Mononuclear cell (primary cell): ENCODE measurements at regions not wholly inside any gene's neighbourhood (a gene's known extent, or its start where the extent isn't known, plus 50 kb on each side); places are given as distances from the start of the nearest gene placed in this dataset.
"Not testable (repeated sequence)": the region's sequence is repeated elsewhere in the genome, so short reads cannot be mapped to it uniquely, and the experiment has no call there.

ENCODE experiments used
- H3K27me3 ChIP-seq: 2 replicates; pipeline ENCODE4 v1.6.0; 2011; ENCODE audit warnings: low read length, control low read depth; ENCODE audit not compliant: insufficient read depth
- H3K4me1 ChIP-seq: 2 replicates; pipeline ENCODE4 v1.5.1; 2011; ENCODE audit warnings: mild to moderate bottlenecking, low read length, control low read depth; ENCODE audit not compliant: insufficient read depth
- H3K4me3 ChIP-seq: 2 replicates; pipeline ENCODE4 v1.5.1; 2011; ENCODE audit warnings: mild to moderate bottlenecking, low read length, moderate library complexity
- H3K9me3 ChIP-seq: 2 replicates; pipeline ENCODE4 v1.5.1; 2011; ENCODE audit warnings: low read depth, mild to moderate bottlenecking, control low read depth, low read length

- no peaks in the 10 kb centered on the region for H3K27me3 ChIP-seq
- H3K4me1 ChIP-seq: no peaks in the 10 kb centered on the region
- H3K9me3 ChIP-seq: no peaks in the 10 kb centered on the region
- no peak overlapping the region for H3K4me3 ChIP-seq
These were observed 66.6 kb upstream of the ZNF479 start for GRCh38 chr7:57198801-57199200.

GRCh38 chr7:57199252-57199651 lies 67.0 kb upstream of the ZNF479 start:
- no peaks in the 10 kb centered on the region for H3K9me3 ChIP-seq

GRCh38 chr7:57201021-57201894 lies 69.0 kb upstream of the ZNF479 start:
- no peaks in the 10 kb centered on the region for H3K4me1 ChIP-seq
- H3K9me3 ChIP-seq: no peaks in the 10 kb centered on the region
- no peak overlapping the region for H3K4me3 ChIP-seq
- H3K27me3 ChIP-seq: no peaks in the 10 kb centered on the region

More at GRCh38 chr7:57199252-57199651, 67.0 kb upstream of the ZNF479 start:
- Histone ChIP-seq H3K4me1 (no peaks in the 10 kb centered on the region), H3K27me3 (no peaks in the 10 kb centered on the region), H3K4me3 (no peak overlapping the region)

- Histone ChIP-seq H3K27me3 (no peaks in the 10 kb centered on the region), H3K9me3 (no peaks in the 10 kb centered on the region), H3K4me1 (no peaks in the 10 kb centered on the region), H3K4me3 (no peak overlapping the region)
These were observed 69.6 kb upstream of the ZNF479 start for GRCh38 chr7:57201895-57202210.

GRCh38 chr7:57202274-57202673 lies 70.0 kb upstream of the ZNF479 start:
- no peaks in the 10 kb centered on the region for H3K9me3 ChIP-seq

GRCh38 chr7:57203161-57203791 lies 71.0 kb upstream of the ZNF479 start:
- Histone ChIP-seq H3K4me3 (no peak overlapping the region), H3K9me3 (no peaks in the 10 kb centered on the region), H3K27me3 (no peaks in the 10 kb centered on the region), H3K4me1 (no peaks in the 10 kb centered on the region)

More at GRCh38 chr7:57202274-57202673, 70.0 kb upstream of the ZNF479 start:
- no peaks in the 10 kb centered on the region for H3K27me3 ChIP-seq
- no peaks in the 10 kb centered on the region for H3K4me1 ChIP-seq
- H3K4me3 ChIP-seq: no peak overlapping the region

- not testable (repeated sequence) for H3K4me1 ChIP-seq, H3K9me3 ChIP-seq, H3K4me3 ChIP-seq, H3K27me3 ChIP-seq
These were observed 71.6 kb upstream of the ZNF479 start for GRCh38 chr7:57203858-57204257.

- no peaks in the 10 kb centered on the region for H3K27me3 ChIP-seq
These were observed 72.2 kb upstream of the ZNF479 start for GRCh38 chr7:57204411-57204811.

GRCh38 chr7:57205000-57205399 lies 72.8 kb upstream of the ZNF479 start:
- Histone ChIP-seq H3K27me3 (no peaks in the 10 kb centered on the region), H3K4me1 (no peaks in the 10 kb centered on the region), H3K9me3 (no peaks in the 10 kb centered on the region), H3K4me3 (no peak overlapping the region)

More at GRCh38 chr7:57204411-57204811, 72.2 kb upstream of the ZNF479 start:
- no peak overlapping the region for H3K4me3 ChIP-seq
- no peaks in the 10 kb centered on the region for H3K9me3 ChIP-seq
- H3K4me1 ChIP-seq: no peaks in the 10 kb centered on the region

GRCh38 chr7:57207836-57208235 lies 75.6 kb upstream of the ZNF479 start:
- no peak overlapping the region for H3K4me3 ChIP-seq

GRCh38 chr7:57210212-57210611 lies 78.0 kb upstream of the ZNF479 start:
- H3K4me3 ChIP-seq: no peak overlapping the region
- no peaks in the 10 kb centered on the region for H3K9me3 ChIP-seq
- no peaks in the 10 kb centered on the region for H3K27me3 ChIP-seq
- H3K4me1 ChIP-seq: no peaks in the 10 kb centered on the region

More at GRCh38 chr7:57207836-57208235, 75.6 kb upstream of the ZNF479 start:
- Histone ChIP-seq H3K4me1 (no peaks in the 10 kb centered on the region), H3K27me3 (no peaks in the 10 kb centered on the region), H3K9me3 (no peaks in the 10 kb centered on the region)

GRCh38 chr7:57210871-57211270 lies 78.6 kb upstream of the ZNF479 start:
- Histone ChIP-seq H3K4me3 (no peak overlapping the region), H3K27me3 (no peaks in the 10 kb centered on the region), H3K4me1 (no peaks in the 10 kb centered on the region), H3K9me3 (no peaks in the 10 kb centered on the region)

GRCh38 chr7:57211428-57212100 lies 79.3 kb upstream of the ZNF479 start:
- H3K9me3 ChIP-seq: no peaks in the 10 kb centered on the region
- no peak overlapping the region for H3K4me3 ChIP-seq
- no peaks in the 10 kb centered on the region for H3K4me1 ChIP-seq
- H3K27me3 ChIP-seq: no peaks in the 10 kb centered on the region

- no peaks in the 10 kb centered on the region for H3K27me3 ChIP-seq
- H3K9me3 ChIP-seq: no peaks in the 10 kb centered on the region
- no peaks in the 10 kb centered on the region for H3K4me1 ChIP-seq
These were observed 83.2 kb upstream of the ZNF479 start for GRCh38 chr7:57215423-57215822.

GRCh38 chr7:57216340-57216739 lies 84.1 kb upstream of the ZNF479 start:
- no peaks in the 10 kb centered on the region for H3K27me3 ChIP-seq
- H3K9me3 ChIP-seq: no peaks in the 10 kb centered on the region
- H3K4me3 ChIP-seq: no peak overlapping the region
- H3K4me1 ChIP-seq: no peaks in the 10 kb centered on the region

More at GRCh38 chr7:57215423-57215822, 83.2 kb upstream of the ZNF479 start:
- no peak overlapping the region for H3K4me3 ChIP-seq
